A549 (cell line): ENCODE measurements at regions not wholly inside any gene's neighbourhood (a gene's known extent, or its start where the extent isn't known, plus 50 kb on each side); places are given as distances from the start of the nearest gene placed in this dataset.

Experiments
- ATAC-seq, 2 experiments: fragments of 200-7000 bp in 1 of 2; fragments of >200 bp in 1 of 2; cut with Nextera tagmentation in 1 of 2; cut with Tn5 transposase in 1 of 2; 3 replicates each; pipeline versions ENCODE4 v1.8.0 to v1.9.1; 2018 to 2020; ENCODE audit warnings: mild to moderate bottlenecking in 1 of 2, moderate library complexity in 1 of 2
- CTCF ChIA-PET: fragments of 300-600 bp; sonication (Branson Sonifier 250); formaldehyde crosslinking; extraction: SDS; loops from one replicate; lab custom pipeline; 2021; ENCODE audit warnings: antibody characterized with exemption, inconsistent platforms; lab: Yijun Ruan, JAX
- POLR2A ChIA-PET: fragments of 350-600 bp; formaldehyde crosslinking; extraction: SDS; loops from one replicate; lab custom pipeline; 2021; ENCODE audit warnings: antibody characterized with exemption, inconsistent platforms; lab: Yijun Ruan, JAX
- DNase-seq, 2 experiments: peaks; one replicate each; pipeline versions ENCODE4 v3.0.0 to v3.0.0-alpha.2; 2011 to 2016; ENCODE audit warnings: low read depth in 1 of 2, low spot score in 1 of 2
- FAIRE-seq: peaks from 2 replicates; lab custom pipeline; 2011; peaks lifted over from hg19 to GRCh38; lab: Jason Lieb, UNC
- H3K27ac ChIP-seq, 2 experiments: fragments of >200 bp; sonication (Bioruptor Twin); formaldehyde crosslinking; 3 replicates each; pipeline ENCODE4 v1.5.1; 2016 to 2017
- H3K4me1 ChIP-seq: fragments of >200 bp; sonication (Bioruptor Twin); formaldehyde crosslinking; 3 replicates; pipeline ENCODE4 v1.6.1; 2016
- H3K4me2 ChIP-seq: fragments of >200 bp; sonication (Bioruptor Twin); formaldehyde crosslinking; 3 replicates; pipeline ENCODE4 v1.6.1; 2016
- H3K4me3 ChIP-seq: fragments of >200 bp; sonication (Bioruptor Twin); formaldehyde crosslinking; 3 replicates; pipeline ENCODE4 v1.5.1; 2016
- H3K9me3 ChIP-seq: fragments of >200 bp; sonication (Bioruptor Twin); formaldehyde crosslinking; 3 replicates; pipeline ENCODE4 v1.6.1; 2016
- CBX8 ChIP-seq: fragments of 200-600 bp; sonication (generic); IDR thresholded peaks from 2 replicates; pipeline ENCODE4 v1.6.1; 2016
- CHD4 ChIP-seq: fragments of 200-600 bp; sonication (generic); IDR thresholded peaks from 2 replicates; pipeline ENCODE4 v1.6.1; 2016; ENCODE audit warnings: antibody characterized with exemption, mild to moderate bottlenecking, borderline replicate concordance
- CTCF ChIP-seq: fragments of >200 bp; sonication (Bioruptor Twin); formaldehyde crosslinking; IDR thresholded peaks from 3 replicates; pipeline ENCODE4 v1.5.1; 2016
- EHMT2 ChIP-seq: fragments of 200-600 bp; sonication (generic); IDR thresholded peaks from 2 replicates; pipeline ENCODE4 v1.6.1; 2016; ENCODE audit warnings: antibody characterized with exemption, low read depth, mild to moderate bottlenecking, moderate library complexity
- ELK1 ChIP-seq: fragments of 150-350 bp; IDR thresholded peaks from 2 replicates; pipeline ENCODE4 v1.6.1; 2014; ENCODE audit warnings: low read depth, mild to moderate bottlenecking, low read length
- ESRRA ChIP-seq: fragments of 150-350 bp; IDR thresholded peaks from 2 replicates; pipeline ENCODE4 v1.6.1; 2014; ENCODE audit warnings: mild to moderate bottlenecking, low read length, borderline replicate concordance
- FOSB ChIP-seq: fragments of 250-450 bp; sonication (Bioruptor Pico); IDR thresholded peaks from 2 replicates; pipeline ENCODE4 v1.5.0; 2020; ENCODE audit warnings: mild to moderate bottlenecking, moderate library complexity
- FOSL2 ChIP-seq, 2 experiments: fragments of 450-650 bp in 1 of 2; fragments of >200 bp in 1 of 2; sonication (Bioruptor Twin) in 1 of 2; formaldehyde crosslinking; IDR thresholded peaks; 2 replicates each; pipeline versions ENCODE4 v1.5.0 to v1.6.1; 2016 to 2020; ENCODE audit warnings: mild to moderate bottlenecking in 1 of 2, moderate library complexity in 1 of 2
- FOXS1 ChIP-seq: fragments of 250-450 bp; sonication (Bioruptor Pico); IDR thresholded peaks from 2 replicates; pipeline ENCODE4 v1.5.0; 2020; ENCODE audit warnings: mild to moderate bottlenecking, moderate library complexity
- HMGXB4 ChIP-seq: fragments of 250-450 bp; sonication (Bioruptor Pico); IDR thresholded peaks from 2 replicates; pipeline ENCODE4 v1.5.0; 2021; ENCODE audit warnings: mild to moderate bottlenecking, moderate library complexity, borderline replicate concordance
- HOXA7 ChIP-seq: fragments of 250-450 bp; sonication (Bioruptor Pico); IDR thresholded peaks from 2 replicates; pipeline ENCODE4 v1.5.0; 2020; ENCODE audit warnings: mild to moderate bottlenecking, moderate library complexity
- HOXB5 ChIP-seq: fragments of 250-450 bp; sonication (Bioruptor Pico); IDR thresholded peaks from 2 replicates; pipeline ENCODE4 v1.5.0; 2020; ENCODE audit warnings: mild to moderate bottlenecking, moderate library complexity
- JUN ChIP-seq, 2 experiments: fragments of >200 bp; sonication (Bioruptor Twin); formaldehyde crosslinking; IDR thresholded peaks; 2 replicates in 1 of 2; 3 replicates in 1 of 2; pipeline ENCODE4 v1.6.1; 2016 to 2017
- JUNB ChIP-seq: fragments of >200 bp; sonication (Bioruptor Twin); formaldehyde crosslinking; IDR thresholded peaks from 2 replicates; pipeline ENCODE4 v1.6.1; 2016
- KDM5A ChIP-seq: fragments of 200-600 bp; sonication (generic); IDR thresholded peaks from 2 replicates; pipeline ENCODE4 v1.6.1; 2016; ENCODE audit warnings: antibody characterized with exemption, mild to moderate bottlenecking
- MAFK ChIP-seq: fragments of 450-650 bp; IDR thresholded peaks from 2 replicates; pipeline ENCODE4 v1.6.1; 2014; ENCODE audit not compliant: partially characterized antibody
- MAX ChIP-seq: IDR thresholded peaks from 2 replicates; pipeline ENCODE4 v1.6.1; 2012
- MAZ ChIP-seq: fragments of 150-350 bp; IDR thresholded peaks from 2 replicates; pipeline ENCODE4 v1.6.1; 2014; ENCODE audit warnings: antibody characterized with exemption, low read depth, low read length, borderline replicate concordance
- MYC ChIP-seq: IDR thresholded peaks from 2 replicates; pipeline ENCODE4 v1.6.1; 2012; ENCODE audit warnings: mild to moderate bottlenecking, inconsistent platforms, low read length, improper control_type of control experiment, borderline replicate concordance
- NFE2L2 ChIP-seq: fragments of 150-350 bp; conservative IDR thresholded peaks from 2 replicates; pipeline ENCODE4 v1.6.1; 2014; ENCODE audit warnings: low read length
- RARB ChIP-seq: fragments of 250-450 bp; sonication (Bioruptor Pico); IDR thresholded peaks from 2 replicates; pipeline ENCODE4 v1.8.0; 2021; ENCODE audit warnings: mild to moderate bottlenecking, moderate library complexity
- REST ChIP-seq: fragments of 200-600 bp; sonication (generic); IDR thresholded peaks from 2 replicates; pipeline ENCODE4 v1.6.1; 2016; ENCODE audit warnings: antibody characterized with exemption, mild to moderate bottlenecking, moderate library complexity
- RFX5 ChIP-seq: fragments of 450-650 bp; IDR thresholded peaks from 2 replicates; pipeline ENCODE4 v1.7.1; 2014; ENCODE audit warnings: antibody characterized with exemption, mild to moderate bottlenecking, moderate library complexity
- RNF2 ChIP-seq: fragments of 200-600 bp; sonication (generic); IDR thresholded peaks from 2 replicates; pipeline ENCODE4 v1.6.1; 2016; ENCODE audit warnings: low read depth, mild to moderate bottlenecking, antibody characterized with exemption, moderate library complexity, borderline replicate concordance
- SMC3 ChIP-seq: fragments of >200 bp; sonication (Bioruptor Twin); formaldehyde crosslinking; IDR thresholded peaks from 3 replicates; pipeline ENCODE4 v1.6.1; 2018; ENCODE audit warnings: inconsistent platforms
- SREBF2 ChIP-seq: fragments of 450-650 bp; IDR thresholded peaks from 2 replicates; pipeline ENCODE4 v1.6.1; 2014; ENCODE audit warnings: mild to moderate bottlenecking, moderate library complexity
- TP53 ChIP-seq: fragments of 250-450 bp; sonication (Bioruptor Pico); IDR thresholded peaks from 2 replicates; pipeline ENCODE4 v1.5.0; 2021; ENCODE audit warnings: mild to moderate bottlenecking, moderate library complexity
- ZFP36 ChIP-seq: fragments of 450-650 bp; IDR thresholded peaks from 2 replicates; pipeline ENCODE4 v1.6.1; 2014; ENCODE audit warnings: borderline replicate concordance; ENCODE audit not compliant: partially characterized antibody
- ZSCAN20 ChIP-seq: fragments of 250-450 bp; sonication (Bioruptor Pico); IDR thresholded peaks from 2 replicates; pipeline ENCODE4 v1.8.0; 2022; ENCODE audit warnings: mild to moderate bottlenecking, moderate library complexity
- WGBS: methylation state at CpG from one replicate; pipeline ENCODE4 v1.1.6; 2017; ENCODE audit errors: missing lambda C conversion rate; 5-methylcytosine and 5-hydroxymethylcytosine counted together

- POLR2A ChIA-PET: no interaction called here
- TF ChIP-seq ZSCAN20: no peak
- TF ChIP-seq MAX: no peak
- no peak for TF ChIP-seq FOXS1 (CRISPR knock-in tag)
- TF ChIP-seq FOSL2 (IDR thresholded peaks at IDR 0.05): no peak
- no peak for TF ChIP-seq FOSL2 (CRISPR knock-in tag; IDR thresholded peaks at IDR 0.05)
- TF ChIP-seq SREBF2: no peak
- TF ChIP-seq HOXB5 (CRISPR knock-in tag): no peak
- TF ChIP-seq HMGXB4 (CRISPR knock-in tag): no peak
- TF ChIP-seq HOXA7 (CRISPR knock-in tag): no peak
- no peak for TF ChIP-seq CHD4
- no peak for TF ChIP-seq CBX8
- no peak for TF ChIP-seq SMC3
- no peak for TF ChIP-seq TP53 (CRISPR knock-in tag)
- TF ChIP-seq NFE2L2: no peak
- no peak for TF ChIP-seq RNF2
- TF ChIP-seq JUNB: no peak
- no peak for TF ChIP-seq JUN (IDR thresholded peaks at IDR 0.05)
- no peak for TF ChIP-seq ESRRA
- TF ChIP-seq, all 56 proteins: peak for 0
- peaks cover 20% of the 10 kb centered on the region for H3K4me1 ChIP-seq
- peak; percentile 39 for FAIRE-seq
- H3K4me2 ChIP-seq: no peak overlapping the region
- no peak for ATAC-seq
- peak overlapping the region in 1 of 2 experiments; percentile 8; a peak in 1 of 6 replicates for H3K27ac ChIP-seq
- no peak overlapping the region for H3K4me3 ChIP-seq
- no peaks in the 10 kb centered on the region for H3K9me3 ChIP-seq
- WGBS: 6% methylated on average over 2 of the region's 2 CpGs
- DNase-seq: no peak
- CTCF ChIA-PET: interaction anchor here (0.6 to 1.0 kb wide), 4 partner anchors 12 to 1175 kb away, joined by 3 read pairs; no protein-coding TSS in a partner anchor
These were observed 227.0 kb downstream of the DKK1 start for GRCh38 chr10:52541006-52541473.

- peak; percentile 73 for FAIRE-seq
- Histone ChIP-seq H3K4me2 (no peak overlapping the region), H3K4me1 (peaks cover 20% of the 10 kb centered on the region), H3K27ac (no peak overlapping the region), H3K4me3 (no peak overlapping the region), H3K9me3 (0 out of 3 replicates have a peak, but pooled peaks cover 7% of the 10 kb centered on the region)
- ChIA-PET POLR2A (no interaction called here), CTCF (no interaction called here)
- TF ChIP-seq ELK1 (no peak), FOSB (no peak), RFX5 (no peak), FOSL2 (IDR thresholded peaks at IDR 0.05) (no peak), FOSL2 (CRISPR knock-in tag; IDR thresholded peaks at IDR 0.05) (no peak), RARB (CRISPR knock-in tag) (no peak), JUNB (no peak), MYC (no peak), MAFK (no peak), ZFP36 (no peak), EHMT2 (no peak), MAZ (no peak), REST (no peak), KDM5A (no peak), SMC3 (no peak), CTCF (no peak)
- DNase-seq: no peak
- ATAC-seq: no peak
These were observed 228.8 kb downstream of the DKK1 start for GRCh38 chr10:52542906-52543305.
